HCT116 (cell line): ENCODE measurements at regions not wholly inside any gene's neighbourhood (a gene's known extent, or its start where the extent isn't known, plus 50 kb on each side); places are given as distances from the start of the nearest gene placed in this dataset.

Experiments used
- ATAC-seq: fragments of 200-7000 bp; cut with Tn5 transposase; 2 replicates; pipeline ENCODE4 v1.9.1; 2020; ENCODE audit warnings: mild to moderate bottlenecking, moderate library complexity
- BruUV-seq: library from RNA; stranded (reverse); fragments of 400-500 nt; replicated peaks from 2 replicates; lab custom pipeline; 2021; lab: Mats Ljungman, UMichigan
- CTCF ChIA-PET: fragments of 300-600 bp; sonication (Branson Sonifier 250); formaldehyde crosslinking; loops from one replicate; lab custom pipeline; 2021; ENCODE audit warnings: antibody characterized with exemption; lab: Charles Lee
- POLR2A ChIA-PET: fragments of 300-600, 350-600 bp; sonication (Branson Sonifier 250); formaldehyde crosslinking; loops from one replicate; lab custom pipeline; 2021; ENCODE audit warnings: antibody characterized with exemption; lab: Charles Lee
- RAD21 ChIA-PET, 2 experiments: fragments of 300-600 bp; sonication (Branson Sonifier 250); formaldehyde crosslinking; loops; one replicate each; lab custom pipeline; 2023; ENCODE audit warnings: low total read pairs in 2 of 2; ENCODE audit not compliant: uncharacterized antibody in 2 of 2, unreplicated experiment in 2 of 2, low non-redundant PET in 1 of 2; lab: Charles Lee
- DNase-seq: peaks from one replicate; pipeline ENCODE4 v3.0.0-alpha.2; 2010; ENCODE audit warnings: low read depth, low spot score
- H2AFZ ChIP-seq: fragments of 200-600 bp; shearing (Covaris generic), sonication (generic); 2 replicates; pipeline ENCODE4 v1.6.1; 2017; ENCODE audit warnings: low read depth, mixed run types, mixed read lengths, antibody characterized with exemption, low read length; ENCODE audit not compliant: poor library complexity, severe bottlenecking
- H3K27ac ChIP-seq: 2 replicates; pipeline ENCODE4 v1.5.1; 2012; ENCODE audit warnings: low read depth, low read length
- H3K27me3 ChIP-seq: fragments of 200-600 bp; sonication (generic); 2 replicates; pipeline ENCODE4 v1.6.1; 2016; ENCODE audit warnings: mixed run types, low read length, mixed read lengths; ENCODE audit not compliant: insufficient read depth
- H3K36me3 ChIP-seq, 2 experiments: fragments of 200-500 bp in 1 of 2; fragments of 200-600 bp in 1 of 2; sonication (Bioruptor generic) in 1 of 2; sonication (generic) in 1 of 2; 2 replicates each; pipeline versions ENCODE4 v1.5.1 to v1.6.1; 2014 to 2016; ENCODE audit warnings: low read length in 2 of 2, inconsistent platforms in 1 of 2, mixed read lengths in 1 of 2, mixed run types in 1 of 2; ENCODE audit not compliant: insufficient read depth in 2 of 2, control insufficient read depth in 1 of 2
- H3K4me1 ChIP-seq, 2 experiments: fragments of 200-600 bp in 1 of 2; sonication (generic) in 1 of 2; 2 replicates each; pipeline versions ENCODE4 v1.5.1 to v1.6.1; 2012 to 2017; ENCODE audit warnings: low read length in 2 of 2, inconsistent platforms in 1 of 2, mild to moderate bottlenecking in 1 of 2, mixed read lengths in 1 of 2, mixed run types in 1 of 2, moderate library complexity in 1 of 2; ENCODE audit not compliant: insufficient read depth in 2 of 2, control insufficient read depth in 1 of 2
- H3K4me2 ChIP-seq: fragments of 200-600 bp; sonication (generic); 2 replicates; pipeline ENCODE4 v1.6.1; 2017; ENCODE audit warnings: mixed run types, low read length, mixed read lengths
- H3K4me3 ChIP-seq, 2 experiments: fragments of 200-600 bp in 1 of 2; sonication (generic) in 1 of 2; replicated peaks in 1 of 2; 2 replicates each; pipeline ENCODE4 v1.5.1; 2011 to 2016; ENCODE audit warnings: low read length in 2 of 2, control low read depth in 1 of 2, low read depth in 1 of 2, mild to moderate bottlenecking in 1 of 2, mixed read lengths in 1 of 2, mixed run types in 1 of 2
- H3K79me2 ChIP-seq: fragments of 200-600 bp; sonication (generic); 2 replicates; pipeline ENCODE4 v1.6.1; 2017; ENCODE audit warnings: mild to moderate bottlenecking, mixed run types, low read length, moderate library complexity, mixed read lengths; ENCODE audit not compliant: insufficient read depth
- H3K9ac ChIP-seq: fragments of 200-600 bp; sonication (generic); 2 replicates; pipeline ENCODE4 v1.6.1; 2016; ENCODE audit warnings: low read length, mixed read lengths
- H3K9me2 ChIP-seq: fragments of 200-600 bp; sonication (generic), shearing (Covaris generic); 2 replicates; pipeline ENCODE4 v1.6.1; 2017; ENCODE audit warnings: mixed run types, mild to moderate bottlenecking, moderate library complexity; ENCODE audit not compliant: insufficient read depth
- H3K9me3 ChIP-seq, 2 experiments: fragments of 200-500 bp in 1 of 2; fragments of 200-600 bp in 1 of 2; sonication (Bioruptor generic) in 1 of 2; sonication (generic) in 1 of 2; 2 replicates each; pipeline ENCODE4 v1.6.1; 2014 to 2017; ENCODE audit warnings: low read length in 2 of 2, mixed read lengths in 2 of 2, inconsistent platforms in 1 of 2, low read depth in 1 of 2, mild to moderate bottlenecking in 1 of 2, mixed run types in 1 of 2, moderate library complexity in 1 of 2; ENCODE audit not compliant: control insufficient read depth in 1 of 2, insufficient read depth in 1 of 2
- H4K20me1 ChIP-seq: fragments of 200-600 bp; sonication (generic), shearing (Covaris generic); 2 replicates; pipeline ENCODE4 v1.6.1; 2017; ENCODE audit warnings: mixed run types, mild to moderate bottlenecking, moderate library complexity; ENCODE audit not compliant: insufficient read depth
- CBX3 ChIP-seq: IDR thresholded peaks from 2 replicates; pipeline ENCODE4 v1.6.1; 2012; ENCODE audit warnings: low read depth
- CEBPB ChIP-seq: IDR thresholded peaks from 2 replicates; pipeline ENCODE4 v1.6.1; 2012; ENCODE audit warnings: low read depth
- EGR1 ChIP-seq: IDR thresholded peaks from 2 replicates; pipeline ENCODE4 v1.6.1; 2012; ENCODE audit warnings: low read depth
- ELF1 ChIP-seq: IDR thresholded peaks from 2 replicates; pipeline ENCODE4 v1.6.1; 2012; ENCODE audit warnings: low read depth, borderline replicate concordance
- EZH2phosphoT487 ChIP-seq: fragments of 200-600 bp; IDR thresholded peaks from 2 replicates; pipeline ENCODE4 v1.6.1; 2018; ENCODE audit warnings: antibody characterized with exemption, borderline replicate concordance
- FOSL1 ChIP-seq: IDR thresholded peaks from 2 replicates; pipeline ENCODE4 v1.6.1; 2012; ENCODE audit warnings: low read depth
- JUND ChIP-seq: IDR thresholded peaks from 2 replicates; pipeline ENCODE4 v1.6.1; 2012
- POLR2A ChIP-seq: IDR thresholded peaks from 2 replicates; pipeline ENCODE4 v1.7.0; 2011; ENCODE audit warnings: borderline replicate concordance; ENCODE audit not compliant: insufficient read depth, insufficient read length; ENCODE audit errors: extremely low read depth
- SIN3A ChIP-seq: IDR thresholded peaks from 2 replicates; pipeline ENCODE4 v1.6.1; 2012; ENCODE audit warnings: low read depth
- SP1 ChIP-seq: IDR thresholded peaks from 2 replicates; pipeline ENCODE4 v1.6.1; 2012; ENCODE audit warnings: low read depth
- SRF ChIP-seq: IDR thresholded peaks from 2 replicates; pipeline ENCODE4 v1.6.1; 2012; ENCODE audit warnings: low read depth
- TCF7L2 ChIP-seq: IDR thresholded peaks from 2 replicates; pipeline ENCODE4 v1.7.0; 2011; ENCODE audit warnings: borderline replicate concordance, inconsistent platforms; ENCODE audit not compliant: insufficient read depth, insufficient read length; ENCODE audit errors: extremely low read depth
- YY1 ChIP-seq: IDR thresholded peaks from 2 replicates; pipeline ENCODE4 v1.6.1; 2011; ENCODE audit warnings: low read length, low read depth, moderate library complexity, mild to moderate bottlenecking; ENCODE audit not compliant: insufficient replicate concordance; ENCODE audit errors: extremely low read depth
- ZFX ChIP-seq: fragments of 450-650 bp; IDR thresholded peaks from 2 replicates; pipeline ENCODE4 v1.6.1; 2017
- intact Hi-C: fragments of 100-400 bp; cut with micrococcal nuclease; formaldehyde crosslinking; loops from 2 replicates; pipeline ENCODE4 v1.10.0; 2022
- TF ChIP-seq, protein P1 (sequence below): IDR thresholded peaks from 2 replicates; pipeline ENCODE4 v1.6.1; 2011; ENCODE audit warnings: mild to moderate bottlenecking, low read length, moderate library complexity; ENCODE audit not compliant: insufficient replicate concordance; ENCODE audit errors: extremely low read depth
- TF ChIP-seq, protein P2 (sequence below): IDR thresholded peaks from 2 replicates; pipeline ENCODE4 v1.6.1; 2012

DNA sequence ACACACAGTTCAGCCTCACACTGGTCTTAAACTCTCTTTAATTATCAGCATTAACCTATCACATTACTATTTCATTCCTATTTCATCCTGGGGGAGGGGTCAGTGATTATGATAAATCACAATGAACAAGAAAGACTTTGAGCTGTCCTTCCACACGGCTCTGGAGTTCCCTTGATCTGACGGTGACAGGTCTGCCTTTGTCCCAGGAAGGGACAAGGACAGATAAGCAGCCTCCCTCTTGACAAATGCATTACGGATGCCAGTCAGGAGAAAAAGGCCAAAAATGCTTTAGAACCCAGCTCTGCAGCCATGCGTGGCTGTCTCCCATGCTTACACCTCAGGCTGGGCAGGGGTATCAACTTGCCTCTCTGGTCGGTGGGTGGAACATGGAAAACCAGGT lies 281.7 kb downstream of the BCL11A start:
- RAD21 ChIA-PET: no interaction called here
- H3K9ac ChIP-seq: no peak overlapping the region
- no peak overlapping the region for H3K27ac ChIP-seq
- DNase-seq (no peak), ATAC-seq (no peak)
- H2AFZ ChIP-seq: no peak overlapping the region
- no peaks in the 10 kb centered on the region for H3K79me2 ChIP-seq
- POLR2A ChIA-PET: no interaction called here
- no TSS peak for BruUV-seq
- TF ChIP-seq, protein P1, sequence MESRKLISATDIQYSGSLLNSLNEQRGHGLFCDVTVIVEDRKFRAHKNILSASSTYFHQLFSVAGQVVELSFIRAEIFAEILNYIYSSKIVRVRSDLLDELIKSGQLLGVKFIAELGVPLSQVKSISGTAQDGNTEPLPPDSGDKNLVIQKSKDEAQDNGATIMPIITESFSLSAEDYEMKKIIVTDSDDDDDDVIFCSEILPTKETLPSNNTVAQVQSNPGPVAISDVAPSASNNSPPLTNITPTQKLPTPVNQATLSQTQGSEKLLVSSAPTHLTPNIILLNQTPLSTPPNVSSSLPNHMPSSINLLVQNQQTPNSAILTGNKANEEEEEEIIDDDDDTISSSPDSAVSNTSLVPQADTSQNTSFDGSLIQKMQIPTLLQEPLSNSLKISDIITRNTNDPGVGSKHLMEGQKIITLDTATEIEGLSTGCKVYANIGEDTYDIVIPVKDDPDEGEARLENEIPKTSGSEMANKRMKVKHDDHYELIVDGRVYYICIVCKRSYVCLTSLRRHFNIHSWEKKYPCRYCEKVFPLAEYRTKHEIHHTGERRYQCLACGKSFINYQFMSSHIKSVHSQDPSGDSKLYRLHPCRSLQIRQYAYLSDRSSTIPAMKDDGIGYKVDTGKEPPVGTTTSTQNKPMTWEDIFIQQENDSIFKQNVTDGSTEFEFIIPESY: no peak
- TF ChIP-seq JUND (no peak), ELF1 (no peak), POLR2A (no peak)
- TF ChIP-seq, protein P2, sequence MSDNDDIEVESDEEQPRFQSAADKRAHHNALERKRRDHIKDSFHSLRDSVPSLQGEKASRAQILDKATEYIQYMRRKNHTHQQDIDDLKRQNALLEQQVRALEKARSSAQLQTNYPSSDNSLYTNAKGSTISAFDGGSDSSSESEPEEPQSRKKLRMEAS: no peak
- peaks cover 0 to 10% of the 10 kb centered on the region in 2 experiments; a peak in 1 of 4 replicates for H3K9me3 ChIP-seq
- H4K20me1 ChIP-seq: no peaks in the 10 kb centered on the region
- CTCF ChIA-PET: no interaction called here
- intact Hi-C loops: no loop called here
- H3K27me3 ChIP-seq: no peaks in the 10 kb centered on the region
- H3K4me2 ChIP-seq: no peak overlapping the region
- no peaks in the 10 kb centered on the region for H3K36me3 ChIP-seq
- H3K9me2 ChIP-seq: no peaks in the 10 kb centered on the region
- H3K4me3 ChIP-seq: no peak overlapping the region
- H3K4me1 ChIP-seq: no peaks in the 10 kb centered on the region

DNA sequence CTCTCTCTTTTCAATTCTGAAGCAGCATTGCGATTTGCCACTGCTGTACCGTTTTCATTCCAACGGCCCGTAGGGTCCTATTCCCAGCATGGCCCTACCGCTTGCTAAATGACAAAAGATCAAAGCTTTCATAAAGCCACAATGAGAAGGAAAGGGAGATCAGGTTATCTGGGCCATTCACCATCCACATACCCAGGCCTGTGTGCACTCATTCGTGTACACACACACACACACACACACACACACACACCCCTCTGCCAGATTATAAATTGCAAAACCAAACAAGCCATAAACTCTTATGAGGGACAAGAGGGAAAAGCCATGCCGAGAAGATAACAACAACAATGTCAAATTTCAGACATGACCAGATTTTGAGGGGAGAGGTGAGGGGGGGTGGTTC lies 282.3 kb downstream of the BCL11A start:
- no peaks in the 10 kb centered on the region for H3K9me2 ChIP-seq
- H4K20me1 ChIP-seq: no peaks in the 10 kb centered on the region
- RAD21 ChIA-PET: no interaction called here
- peaks cover 0 to 10% of the 10 kb centered on the region in 2 experiments; a peak in 1 of 4 replicates for H3K9me3 ChIP-seq
- H3K36me3 ChIP-seq: no peaks in the 10 kb centered on the region
- ATAC-seq: no peak
- H3K4me3 ChIP-seq: no peak overlapping the region
- CTCF ChIA-PET: no interaction called here
- no peak for TF ChIP-seq JUND
- TF ChIP-seq EGR1: no peak
- TF ChIP-seq YY1: no peak
- no peak for TF ChIP-seq SIN3A
- TF ChIP-seq SRF: no peak
- TF ChIP-seq EZH2phosphoT487: no peak
- TF ChIP-seq CEBPB: no peak
- TF ChIP-seq ZFX: no peak
- TF ChIP-seq CBX3: no peak
- no peak for TF ChIP-seq TCF7L2
- TF ChIP-seq, protein P1: no peak
- no peak for TF ChIP-seq FOSL1
- TF ChIP-seq SP1: no peak
- intact Hi-C loops: no loop called here
- no peak overlapping the region for H3K9ac ChIP-seq
- no peaks in the 10 kb centered on the region for H3K27me3 ChIP-seq
- no TSS peak for BruUV-seq
- H2AFZ ChIP-seq: no peak overlapping the region
- H3K4me1 ChIP-seq: no peaks in the 10 kb centered on the region
- H3K27ac ChIP-seq: no peak overlapping the region
- no peaks in the 10 kb centered on the region for H3K79me2 ChIP-seq
- DNase-seq: no peak
- POLR2A ChIA-PET: no interaction called here
- H3K4me2 ChIP-seq: no peak overlapping the region
